ENCODE measurements at regions not wholly inside any gene's neighbourhood (a gene's known extent, or its start where the extent isn't known, plus 50 kb on each side); places are given as distances from the start of the nearest gene placed in this dataset.

DNA sequence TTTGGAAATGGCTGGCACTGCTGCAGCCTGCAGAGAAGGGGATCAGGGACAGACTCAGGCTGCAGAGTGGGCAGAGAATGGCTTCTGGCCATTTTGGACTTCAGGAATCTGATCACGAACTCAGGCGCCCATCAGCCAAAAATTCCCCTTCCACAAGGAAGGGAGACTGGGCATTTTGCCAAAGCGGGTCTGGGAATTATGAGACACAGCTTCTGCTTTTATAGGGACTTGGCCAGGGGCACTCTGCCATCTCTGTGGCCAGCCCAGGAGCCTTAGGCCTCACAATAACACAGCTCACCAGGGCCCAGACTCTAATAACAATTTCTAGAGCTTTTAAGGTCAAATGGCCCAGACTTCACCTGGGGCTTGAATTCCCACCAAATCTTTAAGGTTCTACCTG, 74.7 kb downstream of the CHST1 start (continued):
- TF ChIP-seq ETS1 (IDR thresholded peaks at IDR 0.05), result no peak
- TF ChIP-seq POLR2AphosphoS5 (IDR thresholded peaks at IDR 0.05; ENCODE audit: low read depth), result no peak
- no peak for TF ChIP-seq CREB1 (CRISPR knock-in tag; IDR thresholded peaks at IDR 0.05; ENCODE audit: low read depth)
- TF ChIP-seq, protein P1, sequence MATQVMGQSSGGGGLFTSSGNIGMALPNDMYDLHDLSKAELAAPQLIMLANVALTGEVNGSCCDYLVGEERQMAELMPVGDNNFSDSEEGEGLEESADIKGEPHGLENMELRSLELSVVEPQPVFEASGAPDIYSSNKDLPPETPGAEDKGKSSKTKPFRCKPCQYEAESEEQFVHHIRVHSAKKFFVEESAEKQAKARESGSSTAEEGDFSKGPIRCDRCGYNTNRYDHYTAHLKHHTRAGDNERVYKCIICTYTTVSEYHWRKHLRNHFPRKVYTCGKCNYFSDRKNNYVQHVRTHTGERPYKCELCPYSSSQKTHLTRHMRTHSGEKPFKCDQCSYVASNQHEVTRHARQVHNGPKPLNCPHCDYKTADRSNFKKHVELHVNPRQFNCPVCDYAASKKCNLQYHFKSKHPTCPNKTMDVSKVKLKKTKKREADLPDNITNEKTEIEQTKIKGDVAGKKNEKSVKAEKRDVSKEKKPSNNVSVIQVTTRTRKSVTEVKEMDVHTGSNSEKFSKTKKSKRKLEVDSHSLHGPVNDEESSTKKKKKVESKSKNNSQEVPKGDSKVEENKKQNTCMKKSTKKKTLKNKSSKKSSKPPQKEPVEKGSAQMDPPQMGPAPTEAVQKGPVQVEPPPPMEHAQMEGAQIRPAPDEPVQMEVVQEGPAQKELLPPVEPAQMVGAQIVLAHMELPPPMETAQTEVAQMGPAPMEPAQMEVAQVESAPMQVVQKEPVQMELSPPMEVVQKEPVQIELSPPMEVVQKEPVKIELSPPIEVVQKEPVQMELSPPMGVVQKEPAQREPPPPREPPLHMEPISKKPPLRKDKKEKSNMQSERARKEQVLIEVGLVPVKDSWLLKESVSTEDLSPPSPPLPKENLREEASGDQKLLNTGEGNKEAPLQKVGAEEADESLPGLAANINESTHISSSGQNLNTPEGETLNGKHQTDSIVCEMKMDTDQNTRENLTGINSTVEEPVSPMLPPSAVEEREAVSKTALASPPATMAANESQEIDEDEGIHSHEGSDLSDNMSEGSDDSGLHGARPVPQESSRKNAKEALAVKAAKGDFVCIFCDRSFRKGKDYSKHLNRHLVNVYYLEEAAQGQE (IDR thresholded peaks at IDR 0.05; ENCODE audit: unreplicated experiment), result no peak
- no peak for TF ChIP-seq ZNF331 (CRISPR knock-in tag; IDR thresholded peaks at IDR 0.05; ENCODE audit: low read depth)
- no peak for TF ChIP-seq STAT1 (IDR thresholded peaks at IDR 0.05; ENCODE audit: unreplicated experiment)
- no peak for TF ChIP-seq NANOG (IDR thresholded peaks at IDR 0.05; ENCODE audit: borderline replicate concordance)
- TF ChIP-seq ZNF114 (CRISPR knock-in tag; IDR thresholded peaks at IDR 0.05), result no peak

DNA sequence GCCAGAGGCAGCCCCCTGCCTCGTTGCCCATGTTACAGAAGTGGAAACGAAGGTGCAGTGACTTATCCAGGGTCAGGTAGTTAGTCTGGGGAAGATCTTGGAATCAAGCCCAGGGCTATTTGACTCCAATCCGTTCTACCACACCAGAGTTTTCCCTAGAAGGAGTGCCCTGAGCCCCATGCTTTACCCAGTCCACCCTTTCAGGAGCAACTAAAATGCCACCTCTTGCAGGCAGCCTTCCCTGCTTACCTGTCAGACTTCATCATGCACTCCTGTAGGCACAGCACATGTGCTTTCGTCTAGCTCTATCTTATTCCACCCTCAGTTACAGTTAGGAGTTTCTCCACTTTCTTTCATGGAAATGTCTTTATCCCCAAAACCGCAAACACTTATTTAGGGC, 80.2 kb downstream of the CHST1 start:
- H3K9me2 ChIP-seq (ENCODE audit: insufficient read depth), result no peaks in the 10 kb centered on the region
- no peaks in the 10 kb centered on the region for H3K4me1 ChIP-seq (ENCODE audit: insufficient read depth)
- Mint-ChIP-seq H3K4me1 (no peaks in the 10 kb centered on the region), H3K27ac (no peak overlapping the region), H3K27me3 (ENCODE audit: insufficient read depth, low read depth, poor library complexity) (peaks cover 9% of the 10 kb centered on the region), H3K36me3 (ENCODE audit: low read depth) (no peaks in the 10 kb centered on the region), H3K4me3 (no peak overlapping the region), H3K9me3 (no peaks in the 10 kb centered on the region; the same call in 1 of the 3 replicates)
- H2AFZ ChIP-seq, result no peak overlapping the region
- no peaks in the 10 kb centered on the region for H3F3A ChIP-seq (replicated peaks; ENCODE audit: low read depth)
- DNase-seq (ENCODE audit: low spot score) (no peak), ATAC-seq (peak; percentile 30; the same call in 1 of the 3 replicates)
- no peak overlapping the region for H3K4me2 ChIP-seq
- no peaks in the 10 kb centered on the region for H3K36me3 ChIP-seq (ENCODE audit: insufficient read depth)
- H4K20me1 ChIP-seq (replicated peaks; ENCODE audit: insufficient read depth), result no peaks in the 10 kb centered on the region
- no peak overlapping the region for H3K4me3 ChIP-seq
- no peaks in the 10 kb centered on the region for H3K79me2 ChIP-seq (replicated peaks; ENCODE audit: insufficient read depth)
- no peaks in the 10 kb centered on the region for H3K27me3 ChIP-seq (ENCODE audit: insufficient read depth)
- no peak overlapping the region for H3K27ac ChIP-seq (ENCODE audit: low read depth)
- TF ChIP-seq CREB1 (CRISPR knock-in tag; IDR thresholded peaks at IDR 0.05; ENCODE audit: low read depth), result no peak
- no peak for TF ChIP-seq POLR2AphosphoS5 (IDR thresholded peaks at IDR 0.05; ENCODE audit: low read depth)
- TF ChIP-seq, protein P1 (IDR thresholded peaks at IDR 0.05; ENCODE audit: unreplicated experiment), result no peak
- no peak for TF ChIP-seq CTCF (conservative IDR thresholded peaks at IDR 0.05; ENCODE audit: low read depth in 2 of 2)

Measured in GM23338 (cell line).